Prostate gland (tissue), 2 donors: ENCODE measurements at regions not wholly inside any gene's neighbourhood (a gene's known extent, or its start where the extent isn't known, plus 50 kb on each side); places are given as distances from the start of the nearest gene placed in this dataset.

Source experiments
- POLR2A ChIP-seq: fragments of 450-650 bp; IDR thresholded peaks from one replicate; pipeline ENCODE4 v1.6.1; 2016; ENCODE audit warnings: antibody characterized with exemption, mild to moderate bottlenecking
- POLR2AphosphoS5 ChIP-seq: sonication (generic); formaldehyde crosslinking; IDR thresholded peaks from one replicate; pipeline ENCODE4 v1.6.1; 2017; ENCODE audit warnings: antibody characterized with exemption
- TF ChIP-seq, protein P1 (sequence below), 4 experiments: fragments of 200-600 bp in 2 of 4; fragments of 450-650 bp in 2 of 4; sonication (generic) in 2 of 4; IDR thresholded peaks; 1 replicate in 3 of 4; 2 replicates in 1 of 4; pipeline ENCODE4 v1.5.1; 2016 to 2019; ENCODE audit warnings: antibody characterized with exemption in 4 of 4, mild to moderate bottlenecking in 2 of 4, moderate library complexity in 2 of 4

DNA sequence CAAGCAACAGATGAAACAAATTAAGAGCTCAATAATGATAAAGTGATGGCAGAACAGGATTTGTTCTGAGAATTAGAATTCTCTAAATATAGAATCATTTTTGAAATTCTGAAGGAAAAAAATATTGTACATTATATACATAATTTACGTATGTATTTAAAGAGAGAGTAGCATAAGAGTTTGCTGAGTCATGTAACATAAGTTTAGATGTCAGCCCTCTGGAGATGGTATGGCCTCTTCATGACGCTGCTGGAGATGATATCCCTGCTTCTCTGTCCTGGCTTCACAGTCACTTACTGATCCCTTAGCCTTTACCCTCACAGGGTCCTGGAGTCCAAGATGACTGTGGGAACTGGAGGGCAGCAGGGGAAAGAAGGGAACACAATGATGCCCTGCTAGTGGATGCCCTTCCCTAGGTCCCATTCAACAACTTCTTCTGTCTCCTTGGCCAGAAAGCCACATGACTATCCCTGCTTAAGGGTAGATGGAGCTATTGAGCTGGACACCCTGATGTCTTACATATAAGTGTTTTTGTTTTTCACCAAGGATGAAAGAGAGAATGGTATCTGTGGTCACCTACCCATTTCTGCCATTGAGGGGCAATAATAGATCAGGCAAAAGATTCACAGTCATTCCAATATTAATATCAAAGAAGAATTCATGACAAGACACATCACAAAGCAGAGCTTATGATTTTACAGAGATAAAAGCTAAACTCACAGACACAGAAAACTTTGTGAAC is 753.1 kb downstream of the TBC1D22A start:
- TF ChIP-seq POLR2AphosphoS5 = no peak
- no peak for TF ChIP-seq POLR2A
- TF ChIP-seq, protein P1, sequence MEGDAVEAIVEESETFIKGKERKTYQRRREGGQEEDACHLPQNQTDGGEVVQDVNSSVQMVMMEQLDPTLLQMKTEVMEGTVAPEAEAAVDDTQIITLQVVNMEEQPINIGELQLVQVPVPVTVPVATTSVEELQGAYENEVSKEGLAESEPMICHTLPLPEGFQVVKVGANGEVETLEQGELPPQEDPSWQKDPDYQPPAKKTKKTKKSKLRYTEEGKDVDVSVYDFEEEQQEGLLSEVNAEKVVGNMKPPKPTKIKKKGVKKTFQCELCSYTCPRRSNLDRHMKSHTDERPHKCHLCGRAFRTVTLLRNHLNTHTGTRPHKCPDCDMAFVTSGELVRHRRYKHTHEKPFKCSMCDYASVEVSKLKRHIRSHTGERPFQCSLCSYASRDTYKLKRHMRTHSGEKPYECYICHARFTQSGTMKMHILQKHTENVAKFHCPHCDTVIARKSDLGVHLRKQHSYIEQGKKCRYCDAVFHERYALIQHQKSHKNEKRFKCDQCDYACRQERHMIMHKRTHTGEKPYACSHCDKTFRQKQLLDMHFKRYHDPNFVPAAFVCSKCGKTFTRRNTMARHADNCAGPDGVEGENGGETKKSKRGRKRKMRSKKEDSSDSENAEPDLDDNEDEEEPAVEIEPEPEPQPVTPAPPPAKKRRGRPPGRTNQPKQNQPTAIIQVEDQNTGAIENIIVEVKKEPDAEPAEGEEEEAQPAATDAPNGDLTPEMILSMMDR (IDR thresholded peaks at IDR 0.05) = peak in 1 of 4 experiments; percentile 11
